Thyroid gland (tissue), 4 donors: ENCODE measurements at regions not wholly inside any gene's neighbourhood (a gene's known extent, or its start where the extent isn't known, plus 50 kb on each side); places are given as distances from the start of the nearest gene placed in this dataset.

Source experiments
- CTCF ChIP-seq, 6 experiments: fragments of 200-600 bp in 3 of 6; fragments of 450-650 bp in 3 of 6; sonication (generic) in 3 of 6; IDR thresholded peaks; one replicate each; pipeline ENCODE4 v1.5.1; 2016 to 2019; ENCODE audit warnings: antibody characterized with exemption in 6 of 6, mild to moderate bottlenecking in 2 of 6, inconsistent platforms in 1 of 6, moderate library complexity in 1 of 6
- POLR2A ChIP-seq, 2 donors: fragments of 450-650 bp; IDR thresholded peaks; one replicate each; pipeline ENCODE4 v1.6.1; 2017; ENCODE audit warnings: antibody characterized with exemption in 2 of 2, mild to moderate bottlenecking in 2 of 2, moderate library complexity in 1 of 2

- TF ChIP-seq POLR2A (IDR thresholded peaks at IDR 0.05), result no peak
- no peak for TF ChIP-seq CTCF (IDR thresholded peaks at IDR 0.05)
Measured at GRCh38 chr17:70658317-70658716, 489.0 kb downstream of the KCNJ2 start.
